Fibroblast of the aortic adventitia (primary cell): ENCODE measurements at regions not wholly inside any gene's neighbourhood (a gene's known extent, or its start where the extent isn't known, plus 50 kb on each side); places are given as distances from the start of the nearest gene placed in this dataset.

ENCODE experiments used
- DNase-seq: peaks from one replicate; pipeline ENCODE4 v3.0.0-alpha.2; 2010; ENCODE audit warnings: low read depth
- H3K4me3 ChIP-seq: 2 replicates; pipeline ENCODE4 v1.5.1; 2011; ENCODE audit warnings: low read depth, mild to moderate bottlenecking, control low read depth, low read length, moderate library complexity
- TF ChIP-seq, protein P1 (sequence below): IDR thresholded peaks from 2 replicates; pipeline ENCODE4 v1.5.1; 2011; ENCODE audit warnings: mild to moderate bottlenecking, low read length, control low read depth, inconsistent platforms; ENCODE audit not compliant: insufficient read depth

GRCh38 chr20:8935878-8936277, 133.0 kb upstream of the PLCB4 start:
- DNase-seq: no peak
- TF ChIP-seq, protein P1, sequence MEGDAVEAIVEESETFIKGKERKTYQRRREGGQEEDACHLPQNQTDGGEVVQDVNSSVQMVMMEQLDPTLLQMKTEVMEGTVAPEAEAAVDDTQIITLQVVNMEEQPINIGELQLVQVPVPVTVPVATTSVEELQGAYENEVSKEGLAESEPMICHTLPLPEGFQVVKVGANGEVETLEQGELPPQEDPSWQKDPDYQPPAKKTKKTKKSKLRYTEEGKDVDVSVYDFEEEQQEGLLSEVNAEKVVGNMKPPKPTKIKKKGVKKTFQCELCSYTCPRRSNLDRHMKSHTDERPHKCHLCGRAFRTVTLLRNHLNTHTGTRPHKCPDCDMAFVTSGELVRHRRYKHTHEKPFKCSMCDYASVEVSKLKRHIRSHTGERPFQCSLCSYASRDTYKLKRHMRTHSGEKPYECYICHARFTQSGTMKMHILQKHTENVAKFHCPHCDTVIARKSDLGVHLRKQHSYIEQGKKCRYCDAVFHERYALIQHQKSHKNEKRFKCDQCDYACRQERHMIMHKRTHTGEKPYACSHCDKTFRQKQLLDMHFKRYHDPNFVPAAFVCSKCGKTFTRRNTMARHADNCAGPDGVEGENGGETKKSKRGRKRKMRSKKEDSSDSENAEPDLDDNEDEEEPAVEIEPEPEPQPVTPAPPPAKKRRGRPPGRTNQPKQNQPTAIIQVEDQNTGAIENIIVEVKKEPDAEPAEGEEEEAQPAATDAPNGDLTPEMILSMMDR: no peak

GRCh38 chr20:8938532-8938931, 130.4 kb upstream of the PLCB4 start:
- no peak for DNase-seq
- TF ChIP-seq, protein P1: no peak
- H3K4me3 ChIP-seq: no peak overlapping the region

More at GRCh38 chr20:8935878-8936277, 133.0 kb upstream of the PLCB4 start:
- H3K4me3 ChIP-seq: no peak overlapping the region

- TF ChIP-seq, protein P1: no peak
- H3K4me3 ChIP-seq: no peak overlapping the region
- no peak for DNase-seq
Observed at GRCh38 chr20:8940326-8940725, 128.6 kb upstream of the PLCB4 start.

DNA sequence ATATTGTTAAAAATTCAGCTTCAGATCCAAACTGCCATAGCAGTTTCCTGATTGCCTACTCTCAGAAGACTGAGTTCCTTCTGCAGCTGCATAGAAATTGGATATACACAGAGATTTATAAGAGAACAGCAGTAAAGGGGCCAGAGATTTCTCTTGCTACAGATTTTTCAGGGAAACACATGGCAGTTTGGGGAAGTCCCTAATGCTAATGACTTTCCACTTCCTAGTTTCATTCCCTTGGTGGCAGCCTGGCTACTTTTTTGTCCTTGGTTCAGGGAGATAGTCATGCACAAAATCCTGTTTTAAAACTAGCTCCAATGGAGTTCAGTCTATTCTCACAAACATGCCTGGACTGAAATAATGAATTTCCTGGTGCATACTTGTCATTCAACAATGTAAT, 125.3 kb upstream of the PLCB4 start:
- no peak overlapping the region for H3K4me3 ChIP-seq
- DNase-seq: no peak
- TF ChIP-seq, protein P1: no peak

GRCh38 chr20:8946036-8946940, 122.6 kb upstream of the PLCB4 start:
- TF ChIP-seq, protein P1: no peak
- no peak overlapping the region for H3K4me3 ChIP-seq
- DNase-seq: no peak

DNA sequence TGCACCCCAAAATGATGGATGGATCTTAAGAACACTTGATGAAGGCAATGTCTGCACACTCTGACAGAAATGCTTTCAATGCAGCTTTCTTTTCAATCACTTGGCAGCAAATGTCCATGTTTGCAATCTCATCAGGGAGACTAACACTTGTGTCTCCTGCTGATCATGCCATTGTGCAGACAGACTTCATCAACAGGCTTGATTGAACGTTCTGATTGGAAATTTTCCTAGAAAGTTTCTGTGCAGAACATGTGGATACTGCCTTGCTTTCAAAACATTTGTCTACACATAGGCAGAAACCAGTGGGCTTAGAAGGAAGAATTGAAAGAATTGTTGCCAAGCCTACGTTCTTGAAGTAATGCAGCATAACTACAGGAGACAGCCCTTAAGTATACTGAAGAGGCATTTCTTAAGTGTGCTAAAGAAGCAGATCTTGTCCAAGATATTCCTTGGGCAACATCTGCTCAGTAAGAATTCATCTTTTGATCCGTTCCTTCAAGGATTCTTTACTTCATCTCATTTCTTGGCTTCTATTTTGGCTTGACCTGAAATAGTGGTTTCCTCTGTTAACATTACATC, 120.4 kb upstream of the PLCB4 start:
- H3K4me3 ChIP-seq: no peak overlapping the region
- TF ChIP-seq, protein P1: no peak
- no peak for DNase-seq
